ENCODE measurements at regions not wholly inside any gene's neighbourhood (a gene's known extent, or its start where the extent isn't known, plus 50 kb on each side); places are given as distances from the start of the nearest gene placed in this dataset.

DNA sequence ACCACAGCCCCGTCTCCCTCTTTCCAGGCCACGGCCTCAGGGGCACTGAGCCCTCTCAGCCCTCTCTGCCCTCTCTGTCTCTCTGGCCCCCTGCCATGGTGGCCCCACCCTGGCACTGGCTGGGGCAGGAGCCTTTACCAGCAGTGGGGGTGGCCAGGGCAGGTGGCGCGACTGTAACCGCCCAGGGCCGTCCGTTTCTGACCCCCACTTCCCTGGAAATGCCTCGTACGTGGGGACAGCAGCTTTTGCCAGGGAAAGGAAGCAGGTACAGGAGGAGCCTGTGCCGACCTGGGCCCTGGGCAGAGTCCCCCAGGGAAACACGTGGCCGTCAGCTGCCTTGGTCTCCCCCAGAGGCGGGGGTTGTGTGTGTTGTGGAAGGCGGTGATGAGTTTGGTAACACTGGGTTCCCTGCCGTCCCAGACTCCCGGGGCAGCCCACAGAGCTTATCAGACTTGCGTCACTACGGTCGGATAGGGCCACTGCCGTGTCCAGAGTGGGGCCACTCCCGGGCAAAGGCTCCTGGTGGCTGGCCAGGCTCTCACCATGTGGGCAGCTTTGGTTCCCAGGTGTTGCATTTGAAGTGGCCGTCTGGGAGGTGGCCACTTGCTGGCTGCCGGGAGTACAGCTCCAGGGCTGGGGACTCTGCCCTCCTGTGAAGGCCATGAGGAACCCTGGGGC lies 249.3 kb upstream of the CIBAR2 start:
- CTCF ChIA-PET: interaction anchor here (0.6 to 1.5 kb wide), 4 partner anchors 9 to 409 kb away, joined by 3 to 4 read pairs (median 3); no protein-coding TSS in a partner anchor
- H3K27me3 ChIP-seq (ENCODE audit: control insufficient read depth, insufficient read depth, low read length): no peaks in the 10 kb centered on the region
- no peak overlapping the region for H3K4me3 ChIP-seq (ENCODE audit: low read depth, low read length)
- TF ChIP-seq, protein P1, sequence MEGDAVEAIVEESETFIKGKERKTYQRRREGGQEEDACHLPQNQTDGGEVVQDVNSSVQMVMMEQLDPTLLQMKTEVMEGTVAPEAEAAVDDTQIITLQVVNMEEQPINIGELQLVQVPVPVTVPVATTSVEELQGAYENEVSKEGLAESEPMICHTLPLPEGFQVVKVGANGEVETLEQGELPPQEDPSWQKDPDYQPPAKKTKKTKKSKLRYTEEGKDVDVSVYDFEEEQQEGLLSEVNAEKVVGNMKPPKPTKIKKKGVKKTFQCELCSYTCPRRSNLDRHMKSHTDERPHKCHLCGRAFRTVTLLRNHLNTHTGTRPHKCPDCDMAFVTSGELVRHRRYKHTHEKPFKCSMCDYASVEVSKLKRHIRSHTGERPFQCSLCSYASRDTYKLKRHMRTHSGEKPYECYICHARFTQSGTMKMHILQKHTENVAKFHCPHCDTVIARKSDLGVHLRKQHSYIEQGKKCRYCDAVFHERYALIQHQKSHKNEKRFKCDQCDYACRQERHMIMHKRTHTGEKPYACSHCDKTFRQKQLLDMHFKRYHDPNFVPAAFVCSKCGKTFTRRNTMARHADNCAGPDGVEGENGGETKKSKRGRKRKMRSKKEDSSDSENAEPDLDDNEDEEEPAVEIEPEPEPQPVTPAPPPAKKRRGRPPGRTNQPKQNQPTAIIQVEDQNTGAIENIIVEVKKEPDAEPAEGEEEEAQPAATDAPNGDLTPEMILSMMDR (IDR thresholded peaks at IDR 0.05; ENCODE audit: insufficient read depth, low read depth, low read length): no peak
- no peak for DNase-seq (ENCODE audit: low read depth)
- POLR2A ChIA-PET: no interaction called here
- peaks cover 4% of the 10 kb centered on the region for H3K36me3 ChIP-seq (ENCODE audit: control insufficient read depth, insufficient read depth, low read length)

DNA sequence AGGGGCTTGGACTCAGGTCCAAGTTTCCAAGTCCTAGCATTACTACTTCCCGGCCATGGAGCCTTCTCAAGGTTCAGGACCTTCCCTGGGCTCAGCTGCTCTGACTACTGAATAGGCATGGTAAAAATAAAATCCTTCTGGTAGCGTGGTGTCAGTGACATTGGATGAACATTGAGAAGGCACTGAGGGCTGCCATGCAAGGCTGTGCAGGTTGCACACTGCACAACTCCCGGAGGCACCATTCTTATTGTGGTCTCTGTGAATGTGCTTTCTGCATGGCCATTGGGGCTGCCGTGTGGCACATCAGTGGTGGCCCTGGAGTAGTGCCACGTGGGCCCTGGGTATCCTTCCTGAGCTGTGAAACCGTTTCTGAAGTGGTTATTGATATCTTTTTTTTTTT lies 250.2 kb upstream of the CIBAR2 start:
- no peaks in the 10 kb centered on the region for H3K27me3 ChIP-seq (ENCODE audit: control insufficient read depth, insufficient read depth, low read length)
- CTCF ChIA-PET: interaction anchor here (1.0 to 1.5 kb wide), 3 partner anchors 8 to 254 kb away, joined by 3 to 4 read pairs (median 3); no protein-coding TSS in a partner anchor
- DNase-seq (ENCODE audit: low read depth): no peak
- peaks cover 4% of the 10 kb centered on the region for H3K36me3 ChIP-seq (ENCODE audit: control insufficient read depth, insufficient read depth, low read length)
- TF ChIP-seq, protein P1 (IDR thresholded peaks at IDR 0.05; ENCODE audit: insufficient read depth, low read depth, low read length): no peak
- POLR2A ChIA-PET: no interaction called here
- H3K4me3 ChIP-seq (ENCODE audit: low read depth, low read length): no peak overlapping the region

DNA sequence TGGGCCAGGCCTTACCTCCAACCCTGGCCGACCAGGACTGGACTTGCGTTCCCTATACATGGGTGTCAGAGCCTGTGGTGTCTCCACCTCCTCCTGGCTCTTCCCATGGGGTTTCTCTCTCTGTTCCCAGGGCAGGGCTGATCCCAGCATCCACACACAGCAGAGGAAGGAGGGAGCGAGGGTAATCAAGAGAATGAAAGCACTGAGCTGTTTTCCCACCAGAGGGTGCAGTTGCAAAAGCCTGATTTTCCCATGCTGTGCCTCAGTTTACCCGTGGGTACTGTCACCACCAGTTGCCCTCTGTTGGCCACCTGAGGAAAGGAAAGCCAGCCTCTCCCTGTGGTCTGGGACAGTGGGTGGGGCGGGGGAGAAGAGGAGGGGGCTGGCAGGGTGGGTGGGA lies 249.7 kb upstream of the GSE1 start:
- CTCF ChIA-PET: no interaction called here
- POLR2A ChIA-PET: no interaction called here
- peaks cover 1% of the 10 kb centered on the region; the same call in 1 of the 2 replicates for H3K36me3 ChIP-seq (ENCODE audit: control insufficient read depth, insufficient read depth, low read length)
- TF ChIP-seq, protein P1 (IDR thresholded peaks at IDR 0.05; ENCODE audit: insufficient read depth, low read depth, low read length): no peak
- H3K27me3 ChIP-seq (ENCODE audit: control insufficient read depth, insufficient read depth, low read length): no peaks in the 10 kb centered on the region
- no peak for DNase-seq (ENCODE audit: low read depth)
- no peak overlapping the region for H3K4me3 ChIP-seq (ENCODE audit: low read depth, low read length)

DNA sequence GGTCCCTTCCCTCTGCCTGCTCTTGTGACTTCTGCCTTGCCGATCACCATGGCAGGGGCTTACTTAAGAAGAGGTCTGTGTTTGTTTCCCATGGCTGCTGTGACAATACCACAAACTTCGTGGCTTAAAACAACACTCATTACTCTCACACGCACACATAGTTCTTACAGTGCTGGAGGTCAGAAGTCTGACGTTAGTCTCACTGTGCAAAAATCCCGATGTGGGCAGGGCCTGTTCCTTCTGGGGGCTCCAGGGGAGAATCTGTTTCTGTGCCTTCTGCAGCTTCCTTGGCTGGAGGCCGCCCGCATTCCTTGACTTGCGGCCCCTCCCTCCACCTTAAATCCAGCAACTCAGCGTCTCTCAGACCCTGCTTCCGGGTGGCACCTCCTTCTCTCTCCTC lies 249.2 kb upstream of the GSE1 start:
- no peaks in the 10 kb centered on the region for H3K36me3 ChIP-seq (ENCODE audit: control insufficient read depth, insufficient read depth, low read length)
- CTCF ChIA-PET: interaction anchor here (2.5 kb wide), 1 partner anchor 249 kb away, joined by 6 read pairs; no protein-coding TSS in a partner anchor
- no peak overlapping the region for H3K4me3 ChIP-seq (ENCODE audit: low read depth, low read length)
- POLR2A ChIA-PET: no interaction called here
- TF ChIP-seq, protein P1 (IDR thresholded peaks at IDR 0.05; ENCODE audit: insufficient read depth, low read depth, low read length): no peak
- DNase-seq (ENCODE audit: low read depth): no peak
- no peaks in the 10 kb centered on the region for H3K27me3 ChIP-seq (ENCODE audit: control insufficient read depth, insufficient read depth, low read length)

GRCh38 chr16:85364323-85365040 lies 248.6 kb upstream of the GSE1 start:
- ChIA-PET POLR2A (no interaction called here), CTCF (interaction anchor here (2.5 kb wide), 1 partner anchor 250 kb away, joined by 6 read pairs; no protein-coding TSS in a partner anchor)
- DNase-seq (ENCODE audit: low read depth): no peak
- TF ChIP-seq, protein P1 (IDR thresholded peaks at IDR 0.05; ENCODE audit: insufficient read depth, low read depth, low read length): no peak
- Histone ChIP-seq H3K36me3 (ENCODE audit: control insufficient read depth, insufficient read depth, low read length) (no peaks in the 10 kb centered on the region), H3K27me3 (ENCODE audit: control insufficient read depth, insufficient read depth, low read length) (no peaks in the 10 kb centered on the region), H3K4me3 (ENCODE audit: low read depth, low read length) (no peak overlapping the region)

All from BJ (cell line).